Fibroblast of upper back skin (primary cell): ENCODE measurements at regions not wholly inside any gene's neighbourhood (a gene's known extent, or its start where the extent isn't known, plus 50 kb on each side); places are given as distances from the start of the nearest gene placed in this dataset.
"Not testable (repeated sequence)": the region's sequence is repeated elsewhere in the genome, so short reads cannot be mapped to it uniquely, and the experiment has no call there.

Experiments
- DNase-seq: peaks from one replicate; pipeline ENCODE4 v3.0.0-alpha.2; 2013

DNA sequence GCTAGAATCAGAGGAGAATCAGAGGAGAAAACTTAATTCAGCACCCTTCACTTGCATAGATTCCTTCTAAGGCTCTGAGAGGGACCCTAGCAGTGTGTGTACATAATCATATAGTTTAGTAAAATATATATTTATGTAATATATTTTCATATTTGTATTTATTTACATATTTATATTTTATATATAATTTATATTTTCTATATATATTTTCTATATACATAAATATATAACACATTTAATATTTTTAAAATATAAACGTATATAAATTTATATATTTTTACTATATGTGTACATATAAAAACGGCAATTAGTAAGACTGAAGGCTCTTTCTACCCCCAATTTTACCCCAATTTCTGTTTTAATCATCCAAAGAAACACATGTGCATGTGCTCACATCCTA, 80.3 kb downstream of the NXPE2 start:
- DNase-seq: no peak

- DNase-seq: peak; percentile 56
Measured at GRCh38 chr11:114762408-114762807, 84.1 kb downstream of the NXPE2 start.

DNA sequence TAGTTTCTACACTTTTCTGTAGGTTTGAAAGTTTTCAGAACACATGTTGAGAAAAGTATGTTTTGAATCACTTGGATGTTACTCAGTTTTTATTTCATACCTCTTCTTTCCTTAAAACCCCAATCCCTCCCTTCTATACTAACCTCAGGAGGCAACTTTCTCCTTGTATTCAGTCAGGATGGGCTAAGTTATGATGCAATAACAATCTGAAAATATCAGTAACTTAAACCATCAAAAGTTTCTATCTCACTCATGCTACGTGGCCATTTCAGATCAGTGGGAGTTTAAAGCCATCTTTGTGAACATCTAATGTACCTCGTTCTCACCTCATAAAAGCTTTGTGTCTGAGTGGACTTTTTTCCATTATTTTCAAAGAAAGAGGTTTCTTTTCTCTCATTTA, 86.2 kb downstream of the NXPE2 start:
- DNase-seq: no peak

- no peak for DNase-seq
Measured at GRCh38 chr11:114771172-114771571, 92.8 kb downstream of the NXPE2 start.

DNA sequence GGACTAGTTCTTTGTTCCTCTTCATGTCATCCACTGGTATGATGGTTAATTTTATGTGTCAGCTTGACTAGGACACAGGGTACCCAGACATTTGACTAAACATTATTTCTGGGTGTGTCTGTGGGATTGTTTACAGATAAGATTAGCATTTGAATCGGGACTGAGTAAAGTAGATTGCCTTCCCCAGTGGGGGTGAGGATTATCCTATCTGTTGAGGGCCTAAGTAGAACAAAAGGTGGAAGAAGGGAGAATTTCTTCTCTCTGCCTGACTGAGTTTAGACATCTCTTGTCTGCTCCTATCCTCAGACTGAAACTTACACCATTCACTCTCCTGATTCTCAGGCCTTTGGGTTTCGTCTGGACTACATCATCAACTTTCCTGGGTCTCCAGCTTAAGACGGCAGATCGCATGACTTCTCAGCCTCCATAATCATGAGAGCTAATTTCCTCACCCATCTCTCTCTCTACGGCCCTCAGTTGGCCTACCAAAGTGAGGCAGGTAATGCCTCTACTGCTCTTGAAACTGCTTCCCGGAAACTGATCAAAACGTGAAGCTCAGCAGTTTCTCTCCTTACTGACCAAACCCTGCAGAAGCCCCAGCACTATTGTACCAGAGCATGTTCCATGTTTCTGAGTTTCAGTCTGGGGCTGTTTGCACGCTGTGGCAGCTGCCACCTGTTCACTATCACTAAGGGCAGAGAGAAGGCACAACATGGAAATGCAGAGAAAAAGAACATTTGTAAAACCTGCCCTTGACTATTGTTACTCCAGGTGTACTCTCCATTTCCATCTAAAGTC, 95.4 kb downstream of the NXPE2 start:
- no peak for DNase-seq

DNA sequence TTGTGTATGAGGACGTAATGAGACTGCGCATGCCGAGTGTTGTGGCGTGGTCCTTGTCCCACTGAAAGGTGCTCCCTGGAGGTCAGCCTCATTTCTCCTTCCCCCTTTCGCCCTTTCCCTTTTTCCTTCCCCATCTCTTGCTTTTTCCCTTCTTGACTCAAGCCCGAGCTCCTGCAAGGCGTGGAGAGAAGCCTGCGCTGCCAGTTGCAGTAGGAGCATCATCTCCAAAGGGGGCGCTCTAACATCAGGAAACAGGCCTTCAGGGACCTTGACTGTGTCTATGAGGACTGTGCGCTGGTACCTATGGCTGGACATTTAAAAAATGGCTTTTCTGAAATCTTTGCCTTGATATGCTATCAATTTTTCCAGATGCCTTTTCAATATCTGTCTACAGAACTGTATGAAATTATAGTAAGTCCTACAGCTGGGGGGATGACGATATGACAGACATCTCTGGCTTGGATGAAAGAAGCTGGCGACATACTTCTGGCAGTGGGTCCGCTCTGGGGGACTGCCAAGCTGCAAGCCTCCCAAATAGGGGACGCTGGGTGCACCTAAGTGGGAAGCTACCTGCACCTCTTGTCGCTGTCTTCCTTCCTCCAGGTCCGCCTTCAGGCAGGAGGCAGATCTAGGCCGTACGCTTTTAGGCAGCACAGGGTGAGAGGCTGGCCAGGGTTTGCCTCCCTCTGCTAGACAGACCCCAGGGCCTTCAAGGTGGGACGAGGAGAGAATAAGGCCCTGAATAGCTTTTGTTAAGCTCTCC, 96.5 kb downstream of the NXPE2 start:
- DNase-seq: peak; percentile 60

DNA sequence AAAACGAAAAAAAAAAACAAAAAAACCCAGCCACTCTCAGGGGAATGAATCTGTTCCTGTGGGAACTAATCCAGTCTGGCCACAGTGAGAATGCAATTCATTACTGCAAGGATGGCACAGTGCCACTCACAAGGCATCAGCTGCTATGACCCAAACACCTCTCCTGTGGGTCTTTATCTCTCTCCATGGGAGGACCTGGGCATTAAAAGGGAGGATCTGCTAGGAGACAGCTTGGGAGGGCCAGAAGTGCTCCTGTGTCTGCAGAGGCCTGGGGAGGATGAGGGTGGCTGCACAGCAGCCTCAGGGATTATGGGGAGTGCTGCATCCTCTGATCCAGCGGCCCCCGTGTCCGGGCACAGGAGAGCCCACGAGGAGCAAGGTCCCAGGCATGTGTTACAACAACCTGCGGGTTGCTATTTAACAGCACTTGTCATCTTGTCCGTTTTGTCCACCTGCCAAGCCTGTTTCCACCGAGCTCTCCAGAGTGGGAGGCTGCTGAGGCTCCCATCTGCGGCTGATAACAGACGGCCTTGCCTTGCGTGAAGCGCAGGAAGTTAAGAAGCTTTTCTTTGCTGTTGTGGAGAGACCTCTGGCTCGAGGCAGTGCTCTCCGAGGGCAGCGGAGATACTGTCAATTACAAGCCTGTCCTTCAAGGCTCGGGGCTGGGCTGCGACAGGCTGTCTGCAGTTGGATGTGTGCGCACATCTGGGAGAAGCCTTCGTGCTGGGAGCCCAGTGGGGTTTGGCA, 97.7 kb downstream of the NXPE2 start:
- no peak for DNase-seq

- no peak for DNase-seq
Measured at GRCh38 chr11:114776956-114777355, 98.6 kb downstream of the NXPE2 start.

DNA sequence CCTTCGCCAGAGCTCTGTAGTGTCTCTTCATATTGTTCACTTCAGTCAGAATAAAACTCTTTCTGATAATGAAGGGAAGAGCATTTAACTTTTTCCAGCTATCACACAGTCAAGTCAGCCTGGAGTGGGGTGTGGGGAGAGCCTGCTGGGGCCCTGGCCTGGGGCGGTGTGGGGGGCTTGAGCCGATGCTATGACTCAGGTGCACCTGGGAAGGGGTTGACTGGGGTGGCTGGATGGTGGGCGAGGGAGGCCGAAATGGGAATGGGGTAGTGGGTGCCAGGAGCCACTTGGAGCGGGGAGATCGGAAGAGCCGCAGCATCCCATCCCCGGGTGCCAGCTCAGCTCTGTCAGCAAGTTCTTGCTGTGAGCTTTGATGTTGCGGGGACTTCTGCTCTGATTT, 100.9 kb downstream of the NXPE2 start:
- no peak for DNase-seq

- DNase-seq: no peak
Measured at GRCh38 chr11:114782650-114783310, 104.5 kb downstream of the NXPE2 start.

GRCh38 chr11:114783805-114784204, 105.5 kb downstream of the NXPE2 start:
- DNase-seq: no peak

- DNase-seq: no peak
Measured at GRCh38 chr11:114784216-114784615, 105.9 kb downstream of the NXPE2 start.

DNA sequence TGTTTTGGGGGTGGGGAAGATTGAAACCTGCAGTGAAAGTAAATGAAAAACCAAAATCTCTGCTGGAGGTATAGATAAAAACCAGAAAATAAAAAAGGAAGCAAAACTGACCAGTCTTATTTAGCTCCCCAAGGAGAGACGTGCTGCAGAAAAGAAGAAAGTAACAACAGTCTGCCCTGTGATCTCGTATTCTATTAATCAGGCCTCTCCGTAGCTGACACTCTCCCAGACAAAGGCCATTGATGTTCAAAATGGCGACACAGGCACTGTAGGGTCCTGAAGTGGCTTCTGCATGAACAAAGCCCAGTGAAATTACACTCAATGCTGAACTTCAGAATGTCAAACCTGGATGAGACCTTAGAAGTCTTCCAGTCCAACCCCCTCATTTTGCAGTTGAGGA, 106.6 kb downstream of the NXPE2 start:
- no peak for DNase-seq

- DNase-seq: no peak
Measured at GRCh38 chr11:114785820-114786219, 107.5 kb downstream of the NXPE2 start.

DNA sequence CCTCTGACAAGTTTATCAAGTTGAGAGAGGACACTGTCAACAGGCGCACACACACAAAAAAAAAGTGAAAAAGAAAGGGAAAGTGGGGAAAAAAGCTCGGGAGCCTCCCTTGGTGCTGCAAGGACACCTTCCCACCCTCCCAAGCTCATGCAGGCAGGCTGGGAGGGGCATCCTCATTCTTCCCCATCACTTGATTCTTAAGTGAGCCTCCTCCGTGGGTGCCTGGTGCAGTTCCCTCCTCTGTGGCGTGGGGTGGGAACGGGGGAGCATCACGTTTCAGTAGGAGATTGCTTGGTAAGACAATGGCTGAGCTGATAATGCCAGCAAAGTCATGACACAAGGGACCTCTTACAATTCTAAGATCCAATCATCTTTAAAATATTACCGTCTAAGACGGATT, 108.8 kb downstream of the NXPE2 start:
- no peak for DNase-seq

GRCh38 chr11:114790910-114791309, 112.6 kb downstream of the NXPE2 start:
- no peak for DNase-seq

- DNase-seq: no peak
Measured at GRCh38 chr11:114794048-114794684, 115.8 kb downstream of the NXPE2 start.

DNA sequence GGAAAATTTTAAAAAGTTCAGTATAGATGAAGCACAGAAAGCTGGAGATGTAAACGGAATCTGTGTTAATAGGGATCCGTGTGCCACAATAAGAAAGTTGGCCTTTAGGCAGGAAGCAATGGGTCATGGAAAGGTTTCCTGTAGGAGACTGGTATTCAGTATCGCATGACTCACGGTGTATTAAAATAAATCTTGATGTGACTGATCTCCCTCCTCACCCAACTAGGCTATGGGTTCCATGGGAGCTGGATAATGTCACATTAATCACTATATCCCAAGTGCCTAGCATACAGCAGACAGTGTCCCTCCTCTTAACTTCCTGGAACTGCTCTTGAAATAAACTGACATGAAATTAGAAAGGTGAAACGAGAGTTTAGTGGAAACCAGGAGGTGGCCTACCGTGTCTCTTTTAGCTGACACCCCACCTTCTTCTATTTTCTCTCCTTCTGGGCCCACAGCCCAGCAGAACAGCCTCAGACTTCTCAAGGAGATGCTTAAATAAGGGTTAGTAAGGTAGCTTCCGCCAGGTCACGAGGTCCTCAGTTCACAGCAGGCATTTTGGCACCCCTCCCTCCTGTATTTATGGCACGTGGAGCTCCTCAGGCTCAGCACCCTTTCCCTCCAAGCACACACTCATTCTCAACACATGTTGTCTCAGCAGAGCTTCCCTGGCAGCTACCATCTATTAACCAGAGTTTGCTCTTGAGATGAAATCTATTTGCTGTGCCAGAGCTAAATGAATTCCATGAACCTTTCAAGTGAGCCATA, 118.8 kb downstream of the NXPE2 start:
- DNase-seq: no peak

GRCh38 chr11:114799476-114799875, 121.1 kb downstream of the NXPE2 start:
- no peak for DNase-seq

GRCh38 chr11:114801773-114802172, 123.4 kb downstream of the NXPE2 start:
- DNase-seq: no peak

DNA sequence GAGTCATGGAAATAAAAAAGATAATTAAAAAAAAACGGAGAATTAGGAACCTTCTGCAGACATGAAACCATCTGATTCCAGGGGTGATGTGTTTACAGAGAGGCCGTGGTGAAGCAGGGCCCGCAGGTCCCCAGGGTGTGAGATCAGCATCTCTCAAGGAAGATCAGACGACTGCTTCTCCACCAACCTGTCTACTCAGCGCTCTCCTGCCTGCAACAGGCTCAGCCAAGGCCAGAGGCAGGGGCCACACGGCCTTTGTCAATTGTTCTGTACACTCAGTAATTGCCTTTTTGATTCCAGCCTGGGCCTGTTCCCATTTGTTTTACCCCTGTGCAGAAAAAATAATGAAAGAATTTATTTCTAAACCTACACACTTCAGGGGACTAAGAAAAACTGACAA, 124.6 kb downstream of the NXPE2 start:
- no peak for DNase-seq

- not testable (repeated sequence) for DNase-seq
Measured at GRCh38 chr11:114805431-114805830, 127.1 kb downstream of the NXPE2 start.
